GDM1 (cell line): ENCODE measurements at regions not wholly inside any gene's neighbourhood (a gene's known extent, or its start where the extent isn't known, plus 50 kb on each side); places are given as distances from the start of the nearest gene placed in this dataset.

Experiments
- DNase-seq: peaks from one replicate; lab custom pipeline; 2025; lab: John Stamatoyannopoulos, UW

GRCh38 chr1:90494748-90495282, 222.3 kb downstream of the BARHL2 start:
- no peak for DNase-seq

GRCh38 chr1:90488451-90488850, 228.7 kb downstream of the BARHL2 start:
- no peak for DNase-seq

GRCh38 chr1:90486996-90487395, 230.1 kb downstream of the BARHL2 start:
- DNase-seq = no peak

GRCh38 chr1:90486134-90486824, 230.8 kb downstream of the BARHL2 start:
- no peak for DNase-seq

GRCh38 chr1:90480271-90480835, 236.7 kb downstream of the BARHL2 start:
- no peak for DNase-seq

- DNase-seq = no peak
Observed at GRCh38 chr1:90476994-90477393, 240.1 kb downstream of the BARHL2 start.

- DNase-seq = no peak
Observed at GRCh38 chr1:90476411-90476810, 240.7 kb downstream of the BARHL2 start.

- no peak for DNase-seq
Observed at GRCh38 chr1:90475631-90476030, 241.5 kb downstream of the BARHL2 start.

GRCh38 chr1:90474731-90475130, 242.4 kb downstream of the BARHL2 start:
- DNase-seq = no peak

GRCh38 chr1:90474158-90474557, 242.9 kb downstream of the BARHL2 start:
- no peak for DNase-seq

GRCh38 chr1:90472775-90473174, 244.3 kb downstream of the BARHL2 start:
- DNase-seq = no peak

- no peak for DNase-seq
Observed at GRCh38 chr1:90459570-90459969, 257.5 kb downstream of the BARHL2 start.

- no peak for DNase-seq
Observed at GRCh38 chr1:90457985-90458384, 259.1 kb downstream of the BARHL2 start.

- no peak for DNase-seq
Observed at GRCh38 chr1:90452491-90452890, 264.6 kb downstream of the BARHL2 start.

- DNase-seq = no peak
Observed at GRCh38 chr1:90443354-90443753, 273.7 kb downstream of the BARHL2 start.

GRCh38 chr1:90435351-90435750, 281.8 kb downstream of the BARHL2 start:
- DNase-seq = no peak

GRCh38 chr1:90434460-90434859, 282.6 kb downstream of the BARHL2 start:
- DNase-seq = no peak

- no peak for DNase-seq
Observed at GRCh38 chr1:90417126-90417525, 300.0 kb downstream of the BARHL2 start.

GRCh38 chr1:90414201-90414600, 302.9 kb downstream of the BARHL2 start:
- DNase-seq = no peak

GRCh38 chr1:90413519-90413918, 303.6 kb downstream of the BARHL2 start:
- no peak for DNase-seq

GRCh38 chr1:90412563-90412962, 304.5 kb downstream of the BARHL2 start:
- no peak for DNase-seq

- no peak for DNase-seq
Observed at GRCh38 chr1:90411185-90411584, 305.9 kb downstream of the BARHL2 start.

- DNase-seq = no peak
Observed at GRCh38 chr1:90407737-90408136, 309.4 kb downstream of the BARHL2 start.

- DNase-seq = no peak
Observed at GRCh38 chr1:90405726-90406125, 311.4 kb downstream of the BARHL2 start.
